ENCODE measurements at regions not wholly inside any gene's neighbourhood (a gene's known extent, or its start where the extent isn't known, plus 50 kb on each side); places are given as distances from the start of the nearest gene placed in this dataset.
"Not testable (repeated sequence)": the region's sequence is repeated elsewhere in the genome, so short reads cannot be mapped to it uniquely, and the experiment has no call there.

DNA sequence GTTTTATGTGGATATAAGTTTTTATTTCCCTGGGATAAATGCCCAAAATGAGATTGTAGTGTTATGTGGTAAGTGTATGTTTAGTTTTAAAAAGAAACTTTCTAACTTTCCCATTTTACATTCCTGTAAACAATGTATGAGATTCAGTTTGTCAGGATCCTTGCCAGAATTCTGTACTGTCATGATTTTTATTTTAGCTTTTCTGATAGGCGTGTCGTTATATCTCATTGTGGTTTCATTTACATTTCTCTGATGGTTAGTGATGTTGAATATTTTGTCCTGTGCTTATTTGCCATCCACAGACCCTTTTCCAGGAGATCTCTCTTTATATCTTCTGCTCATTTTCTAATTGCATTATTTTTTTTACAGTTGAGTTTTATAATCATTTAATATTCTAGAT, 245.6 kb upstream of the CDH2 start:
- Histone ChIP-seq H3K36me3 (replicated peaks in 1 of 2; ENCODE audit: insufficient read depth in 1 of 2, low read depth in 2 of 2) (no peaks in the 10 kb centered on the region), H3K4me1 (no peaks in the 10 kb centered on the region), H3K4me3 (no peak overlapping the region), H3K27ac (no peak overlapping the region), H3K27me3 (no peaks in the 10 kb centered on the region), H3K9me3 (no peaks in the 10 kb centered on the region)
- DNase-seq (no peak), ATAC-seq (no peak)
- intact Hi-C loops (cut with DNase I), result no loop called here
- 82 to 84% methylated on average over 2 of the region's 2 CpGs for WGBS, 2 donors
- TF ChIP-seq, protein P1, sequence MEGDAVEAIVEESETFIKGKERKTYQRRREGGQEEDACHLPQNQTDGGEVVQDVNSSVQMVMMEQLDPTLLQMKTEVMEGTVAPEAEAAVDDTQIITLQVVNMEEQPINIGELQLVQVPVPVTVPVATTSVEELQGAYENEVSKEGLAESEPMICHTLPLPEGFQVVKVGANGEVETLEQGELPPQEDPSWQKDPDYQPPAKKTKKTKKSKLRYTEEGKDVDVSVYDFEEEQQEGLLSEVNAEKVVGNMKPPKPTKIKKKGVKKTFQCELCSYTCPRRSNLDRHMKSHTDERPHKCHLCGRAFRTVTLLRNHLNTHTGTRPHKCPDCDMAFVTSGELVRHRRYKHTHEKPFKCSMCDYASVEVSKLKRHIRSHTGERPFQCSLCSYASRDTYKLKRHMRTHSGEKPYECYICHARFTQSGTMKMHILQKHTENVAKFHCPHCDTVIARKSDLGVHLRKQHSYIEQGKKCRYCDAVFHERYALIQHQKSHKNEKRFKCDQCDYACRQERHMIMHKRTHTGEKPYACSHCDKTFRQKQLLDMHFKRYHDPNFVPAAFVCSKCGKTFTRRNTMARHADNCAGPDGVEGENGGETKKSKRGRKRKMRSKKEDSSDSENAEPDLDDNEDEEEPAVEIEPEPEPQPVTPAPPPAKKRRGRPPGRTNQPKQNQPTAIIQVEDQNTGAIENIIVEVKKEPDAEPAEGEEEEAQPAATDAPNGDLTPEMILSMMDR (IDR thresholded peaks at IDR 0.05), result no peak
- no peak for TF ChIP-seq POLR2A (IDR thresholded peaks at IDR 0.05)

- WGBS, 2 donors, result no CpG with 5 or more reads among the region's 17 CpGs
- H3K27ac ChIP-seq; DNase-seq; ATAC-seq; H3K27me3 ChIP-seq; intact Hi-C loops (cut with DNase I); H3K4me1 ChIP-seq; H3K4me3 ChIP-seq; H3K9me3 ChIP-seq; H3K36me3 ChIP-seq (replicated peaks in 1 of 2; ENCODE audit: insufficient read depth in 1 of 2, low read depth in 2 of 2): not testable (repeated sequence)
Observed at GRCh38 chr18:28421950-28422349, 245.0 kb upstream of the CDH2 start.

GRCh38 chr18:28412521-28412920, 235.6 kb upstream of the CDH2 start:
- no peaks in the 10 kb centered on the region for H3K27me3 ChIP-seq
- no peak for DNase-seq
- no peaks in the 10 kb centered on the region for H3K4me1 ChIP-seq
- no peak overlapping the region for H3K4me3 ChIP-seq
- no peak for ATAC-seq
- no peaks in the 10 kb centered on the region for H3K36me3 ChIP-seq (replicated peaks in 1 of 2; ENCODE audit: insufficient read depth in 1 of 2, low read depth in 2 of 2)
- 57 to 70% methylated on average over 3 of the region's 3 CpGs for WGBS, 2 donors
- intact Hi-C loops (cut with DNase I), result no loop called here
- TF ChIP-seq, protein P1 (IDR thresholded peaks at IDR 0.05), result no peak
- no peak for TF ChIP-seq POLR2A (IDR thresholded peaks at IDR 0.05)
- no peak overlapping the region for H3K27ac ChIP-seq
- no peaks in the 10 kb centered on the region for H3K9me3 ChIP-seq

- Histone ChIP-seq H3K27ac (no peak overlapping the region), H3K27me3 (no peaks in the 10 kb centered on the region), H3K4me1 (no peaks in the 10 kb centered on the region), H3K9me3 (no peaks in the 10 kb centered on the region), H3K36me3 (replicated peaks in 1 of 2; ENCODE audit: insufficient read depth in 1 of 2, low read depth in 2 of 2) (no peaks in the 10 kb centered on the region), H3K4me3 (no peak overlapping the region)
- intact Hi-C loops (cut with DNase I), result no loop called here
- no peak for TF ChIP-seq POLR2A (IDR thresholded peaks at IDR 0.05)
- TF ChIP-seq, protein P1 (IDR thresholded peaks at IDR 0.05), result no peak
- 41 to 61% methylated on average over 2 of the region's 2 CpGs for WGBS, 2 donors
- ATAC-seq (no peak), DNase-seq (no peak)
Observed at GRCh38 chr18:28411806-28412205, 234.9 kb upstream of the CDH2 start.

DNA sequence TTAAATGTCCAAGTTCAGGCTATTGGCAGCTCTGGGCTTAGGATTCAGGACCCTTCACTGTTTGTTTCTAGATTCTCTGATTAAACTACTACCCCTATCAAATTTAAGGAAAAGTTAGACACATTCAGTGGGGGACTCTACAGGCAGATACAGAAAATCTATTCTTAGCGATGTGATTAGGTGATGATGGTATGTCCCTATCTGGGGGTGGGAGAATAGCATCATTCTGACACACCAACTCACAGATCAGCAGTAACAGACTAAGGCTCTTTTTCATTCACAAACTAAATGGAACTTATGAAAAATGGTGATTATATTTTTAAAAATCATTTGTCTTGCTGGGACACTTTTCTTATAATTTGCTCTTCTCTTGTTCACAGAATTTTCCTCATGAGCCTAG, 232.9 kb upstream of the CDH2 start:
- 74 to 88% methylated on average over 1 of the region's 1 CpG for WGBS, 2 donors
- ATAC-seq (no peak), DNase-seq (no peak)
- Histone ChIP-seq H3K9me3 (no peaks in the 10 kb centered on the region), H3K4me1 (no peaks in the 10 kb centered on the region), H3K27ac (no peak overlapping the region), H3K27me3 (no peaks in the 10 kb centered on the region), H3K36me3 (replicated peaks in 1 of 2; ENCODE audit: insufficient read depth in 1 of 2, low read depth in 2 of 2) (no peaks in the 10 kb centered on the region), H3K4me3 (no peak overlapping the region)
- intact Hi-C loops (cut with DNase I), result no loop called here
- TF ChIP-seq POLR2A (IDR thresholded peaks at IDR 0.05), result no peak
- TF ChIP-seq, protein P1 (IDR thresholded peaks at IDR 0.05), result no peak

Data from body of pancreas (tissue), 4 donors.